Mesendoderm (in vitro differentiated cells): ENCODE measurements at regions not wholly inside any gene's neighbourhood (a gene's known extent, or its start where the extent isn't known, plus 50 kb on each side); places are given as distances from the start of the nearest gene placed in this dataset.
"Not testable (repeated sequence)": the region's sequence is repeated elsewhere in the genome, so short reads cannot be mapped to it uniquely, and the experiment has no call there.

Experiments used
- DNase-seq: peaks from one replicate; pipeline ENCODE4 v3.0.0; 2013
- H2AK5ac ChIP-seq: 2 replicates; pipeline ENCODE4 v1.6.1; 2013; ENCODE audit warnings: low read length, inconsistent platforms
- H2BK120ac ChIP-seq: 2 replicates; pipeline ENCODE4 v1.6.1; 2013; ENCODE audit warnings: low read depth, mild to moderate bottlenecking, low read length, moderate library complexity, mixed read lengths
- H2BK15ac ChIP-seq: replicated peaks from 2 replicates; pipeline ENCODE4 v1.6.1; 2013; ENCODE audit warnings: low read depth, mild to moderate bottlenecking, moderate library complexity
- H2BK5ac ChIP-seq: 2 replicates; pipeline ENCODE4 v1.6.1; 2013; ENCODE audit warnings: low read length, inconsistent platforms
- H3K18ac ChIP-seq: 2 replicates; pipeline ENCODE4 v1.6.1; 2013; ENCODE audit warnings: mild to moderate bottlenecking, low read length, mixed read lengths
- H3K23ac ChIP-seq: one replicate; pipeline ENCODE4 v1.6.1; 2013; ENCODE audit warnings: low read length
- H3K27ac ChIP-seq: 2 replicates; pipeline ENCODE4 v1.5.1; 2013; ENCODE audit warnings: low read depth, mild to moderate bottlenecking, inconsistent platforms, low read length, moderate library complexity
- H3K27me3 ChIP-seq: 2 replicates; pipeline ENCODE4 v1.6.1; 2013; ENCODE audit warnings: low read length, control low read depth, mild to moderate bottlenecking, inconsistent platforms; ENCODE audit not compliant: insufficient read depth, poor library complexity
- H3K36me3 ChIP-seq: 2 replicates; pipeline ENCODE4 v1.6.1; 2013; ENCODE audit warnings: low read length, inconsistent platforms; ENCODE audit not compliant: control insufficient read depth, insufficient read depth
- H3K4ac ChIP-seq: one replicate; pipeline ENCODE4 v1.6.1; 2013; ENCODE audit warnings: low read depth, mild to moderate bottlenecking, low read length, moderate library complexity
- H3K4me1 ChIP-seq: 2 replicates; pipeline ENCODE4 v1.6.1; 2013; ENCODE audit warnings: low read depth, low read length, inconsistent platforms; ENCODE audit not compliant: control insufficient read depth
- H3K4me2 ChIP-seq: 2 replicates; pipeline ENCODE4 v1.6.1; 2013; ENCODE audit warnings: low read length
- H3K4me3 ChIP-seq: 2 replicates; pipeline ENCODE4 v1.5.1; 2013; ENCODE audit warnings: mild to moderate bottlenecking, low read length
- H3K56ac ChIP-seq: one replicate; pipeline ENCODE4 v1.6.1; 2013; ENCODE audit warnings: low read length
- H3K79me1 ChIP-seq: 2 replicates; pipeline ENCODE4 v1.6.1; 2013; ENCODE audit warnings: low read length, inconsistent platforms
- H3K79me2 ChIP-seq: 2 replicates; pipeline ENCODE4 v1.6.1; 2013; ENCODE audit warnings: mild to moderate bottlenecking, low read length; ENCODE audit not compliant: control insufficient read depth, insufficient read depth
- H3K9ac ChIP-seq: 2 replicates; pipeline ENCODE4 v1.6.1; 2013; ENCODE audit warnings: low read length, inconsistent platforms
- H4K5ac ChIP-seq: one replicate; pipeline ENCODE4 v1.6.1; 2013; ENCODE audit warnings: low read length
- H4K8ac ChIP-seq: one replicate; pipeline ENCODE4 v1.6.1; 2013; ENCODE audit warnings: low read depth, mild to moderate bottlenecking, control low read depth, low read length, moderate library complexity
- WGBS: extraction: QIAGEN DNeasy Blood & Tissue Kit; methylation state at CpG from one replicate; pipeline ENCODE4 v1.1.7; 2013; ENCODE audit warnings: low lambda C conversion rate, missing lambda C conversion rate; ENCODE audit not compliant: insufficient coverage; ENCODE audit errors: extremely low coverage; 5-methylcytosine and 5-hydroxymethylcytosine counted together

DNA sequence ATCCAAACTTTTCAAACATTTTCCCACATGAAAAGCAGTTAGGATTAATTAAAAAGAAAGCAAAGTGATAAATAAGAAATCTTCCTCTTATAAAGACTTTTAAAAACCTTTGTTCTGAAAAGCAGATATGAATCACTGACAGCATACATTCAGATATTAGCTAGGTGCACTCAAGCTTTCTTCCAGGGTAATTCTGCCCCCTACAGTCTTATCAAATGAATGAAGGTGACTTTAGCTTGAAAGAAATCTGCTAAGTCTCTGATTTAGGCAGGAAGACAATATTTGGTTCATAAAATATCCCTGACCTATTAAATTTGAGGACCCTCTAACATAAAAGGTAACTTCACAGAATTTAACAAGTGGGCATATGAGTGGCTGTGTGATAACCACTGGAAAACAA is 209.1 kb upstream of the FAM47A start:
- Histone ChIP-seq H2BK15ac (no peak overlapping the region), H3K9ac (no peak overlapping the region), H3K79me2 (no peaks in the 10 kb centered on the region), H3K18ac (no peak overlapping the region), H2BK5ac (no peak overlapping the region), H3K4me2 (no peak overlapping the region), H4K8ac (no peak overlapping the region), H3K27ac (no peak overlapping the region), H2BK120ac (no peak overlapping the region), H3K4me3 (no peak overlapping the region), H2AK5ac (no peak overlapping the region), H3K23ac (no peak overlapping the region), H3K4ac (no peak overlapping the region), H3K36me3 (no peaks in the 10 kb centered on the region), H4K5ac (no peak overlapping the region), H3K56ac (no peak overlapping the region), H3K79me1 (no peaks in the 10 kb centered on the region), H3K4me1 (no peaks in the 10 kb centered on the region), H3K27me3 (no peaks in the 10 kb centered on the region)
- peak; percentile 22 for DNase-seq

DNA sequence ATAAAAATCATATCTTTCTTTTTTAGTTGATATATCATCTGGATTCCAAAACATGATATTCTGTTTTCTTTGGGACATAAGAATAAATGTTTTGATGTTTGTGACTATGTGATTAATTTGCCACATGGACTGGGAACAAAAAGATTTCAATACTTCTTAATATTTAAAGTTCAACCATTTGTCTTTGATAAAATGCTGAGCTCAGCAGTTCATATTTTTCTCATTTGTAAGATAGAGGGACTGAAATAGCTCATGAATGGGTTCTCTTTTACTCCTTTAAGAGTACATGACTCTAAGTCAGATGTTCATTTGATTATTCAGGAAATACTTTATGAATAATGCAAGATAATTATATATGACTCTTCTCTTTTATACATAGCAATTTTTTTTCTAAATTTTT is 205.9 kb upstream of the FAM47A start:
- no peak overlapping the region for H3K4ac ChIP-seq

DNA sequence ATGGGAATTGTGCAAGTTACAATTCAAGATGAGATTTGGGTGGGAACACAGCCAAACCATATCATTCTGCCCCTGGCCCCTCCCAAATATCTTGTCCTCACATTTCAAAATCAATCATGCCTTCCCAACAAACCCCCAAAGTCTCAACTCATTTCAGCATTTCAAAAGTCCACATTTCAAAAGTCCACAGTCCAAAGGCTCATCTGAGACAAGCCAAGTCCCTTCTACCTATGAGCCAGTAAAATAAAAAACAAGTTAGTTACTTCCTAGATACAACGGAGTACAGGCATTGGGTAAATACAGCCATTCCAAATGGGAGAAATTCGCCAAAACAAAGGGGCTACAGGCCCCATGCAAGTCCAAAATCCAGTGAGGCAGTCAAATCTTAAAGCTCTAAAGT is 203.3 kb upstream of the FAM47A start:
- H3K79me1 ChIP-seq, H3K56ac ChIP-seq, H3K4me3 ChIP-seq, H2BK5ac ChIP-seq, H3K4me2 ChIP-seq, H4K5ac ChIP-seq, H3K4ac ChIP-seq, H3K27ac ChIP-seq, H3K23ac ChIP-seq, H2AK5ac ChIP-seq, H3K18ac ChIP-seq, H3K27me3 ChIP-seq, H4K8ac ChIP-seq, H3K36me3 ChIP-seq, H2BK15ac ChIP-seq, DNase-seq, H3K79me2 ChIP-seq, H2BK120ac ChIP-seq, H3K9ac ChIP-seq, H3K4me1 ChIP-seq: not testable (repeated sequence)
- WGBS = no CpG with 5 or more reads among the region's 2 CpGs

More for the DNA sequence above, 205.9 kb upstream of the FAM47A start:
- Histone ChIP-seq H3K27me3 (no peaks in the 10 kb centered on the region), H2AK5ac (no peak overlapping the region), H3K4me3 (no peak overlapping the region), H3K23ac (no peak overlapping the region), H3K79me2 (no peaks in the 10 kb centered on the region), H3K79me1 (no peaks in the 10 kb centered on the region), H3K9ac (no peak overlapping the region), H3K36me3 (no peaks in the 10 kb centered on the region), H3K18ac (no peak overlapping the region), H4K8ac (no peak overlapping the region), H2BK120ac (no peak overlapping the region), H3K4me2 (no peak overlapping the region), H4K5ac (no peak overlapping the region), H2BK15ac (no peak overlapping the region), H3K4me1 (no peaks in the 10 kb centered on the region), H3K56ac (no peak overlapping the region), H3K27ac (no peak overlapping the region), H2BK5ac (no peak overlapping the region)
- no peak for DNase-seq

DNA sequence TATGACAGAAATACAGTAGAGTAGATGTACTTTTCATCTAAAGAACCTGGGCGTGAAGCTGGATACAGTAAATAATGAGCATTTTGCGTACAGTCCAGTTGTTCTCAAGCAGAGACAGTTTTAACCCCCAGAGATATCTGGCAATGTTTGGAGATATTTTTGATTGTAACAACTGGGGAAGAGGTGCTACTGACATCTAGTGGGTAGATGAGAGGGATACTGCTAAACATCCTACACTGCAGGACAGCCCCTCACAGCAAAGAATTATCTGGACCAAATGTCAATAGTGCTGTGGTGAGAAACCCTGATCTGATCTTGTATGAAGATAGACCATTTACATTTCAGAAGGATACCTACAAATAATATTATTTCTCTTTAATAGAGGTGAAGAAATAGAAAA is 200.2 kb upstream of the FAM47A start:
- Histone ChIP-seq H3K27ac (no peak overlapping the region), H3K4ac (no peak overlapping the region), H3K23ac (no peak overlapping the region), H3K4me2 (no peak overlapping the region), H3K27me3 (no peaks in the 10 kb centered on the region), H3K79me1 (no peaks in the 10 kb centered on the region), H3K18ac (no peak overlapping the region), H3K4me1 (no peaks in the 10 kb centered on the region), H3K9ac (no peak overlapping the region), H4K8ac (no peak overlapping the region), H3K4me3 (no peak overlapping the region), H3K56ac (no peak overlapping the region), H2BK5ac (no peak overlapping the region), H2BK120ac (no peak overlapping the region), H4K5ac (no peak overlapping the region), H3K36me3 (no peaks in the 10 kb centered on the region), H3K79me2 (no peaks in the 10 kb centered on the region), H2AK5ac (no peak overlapping the region), H2BK15ac (no peak overlapping the region)
- WGBS = no CpG with 5 or more reads among the region's 2 CpGs
- peak; percentile 19 for DNase-seq

GRCh38 chrX:34325460-34325859 is 193.3 kb upstream of the FAM47A start:
- Histone ChIP-seq H3K79me2 (no peaks in the 10 kb centered on the region), H3K36me3 (no peaks in the 10 kb centered on the region), H3K4me1 (no peaks in the 10 kb centered on the region), H2BK5ac (no peak overlapping the region), H3K56ac (no peak overlapping the region), H3K18ac (no peak overlapping the region), H3K4me2 (no peak overlapping the region), H2AK5ac (no peak overlapping the region), H4K8ac (no peak overlapping the region), H3K23ac (no peak overlapping the region), H3K27me3 (no peaks in the 10 kb centered on the region), H3K79me1 (no peaks in the 10 kb centered on the region), H3K27ac (no peak overlapping the region), H2BK15ac (no peak overlapping the region), H3K4me3 (no peak overlapping the region), H4K5ac (no peak overlapping the region), H3K4ac (no peak overlapping the region), H3K9ac (no peak overlapping the region), H2BK120ac (no peak overlapping the region)
- no peak for DNase-seq
- no CpG with 5 or more reads among the region's 2 CpGs for WGBS

- no CpG with 5 or more reads among the region's 16 CpGs for WGBS
- not testable (repeated sequence) for H3K9ac ChIP-seq, H3K4me3 ChIP-seq, H3K18ac ChIP-seq, DNase-seq, H2BK15ac ChIP-seq, H3K27me3 ChIP-seq, H3K27ac ChIP-seq, H4K8ac ChIP-seq, H3K23ac ChIP-seq, H3K4me2 ChIP-seq, H3K36me3 ChIP-seq, H3K4ac ChIP-seq, H3K79me1 ChIP-seq, H2BK120ac ChIP-seq, H3K4me1 ChIP-seq, H2AK5ac ChIP-seq, H3K56ac ChIP-seq, H2BK5ac ChIP-seq, H3K79me2 ChIP-seq, H4K5ac ChIP-seq
Measured at GRCh38 chrX:34320424-34320823, 188.3 kb upstream of the FAM47A start.
